CD4-positive, alpha-beta memory T cell (primary cell): ENCODE measurements at regions not wholly inside any gene's neighbourhood (a gene's known extent, or its start where the extent isn't known, plus 50 kb on each side); places are given as distances from the start of the nearest gene placed in this dataset.

Experiments used
- CTCF ChIA-PET: fragments of 350-600 bp; sonication (Branson Sonifier 250); formaldehyde crosslinking; loops from one replicate; lab custom pipeline; 2021; ENCODE audit warnings: inconsistent platforms; ENCODE audit not compliant: partially characterized antibody; lab: Charles Lee
- POLR2A ChIA-PET: fragments of 350-600 bp; sonication (Branson Sonifier 250); formaldehyde crosslinking; loops from one replicate; lab custom pipeline; 2021; ENCODE audit not compliant: partially characterized antibody; lab: Charles Lee
- DNase-seq, 5 donors: peaks; one replicate each; pipeline versions ENCODE4 v3.0.0 to v3.0.0-alpha.2; 2020 to 2022; ENCODE audit warnings: mixed read lengths in 1 of 5
- H3K27ac ChIP-seq: one replicate; pipeline ENCODE4 v1.7.0; 2013; ENCODE audit warnings: low read depth, low read length
- H3K27me3 ChIP-seq: 2 replicates; pipeline ENCODE4 v1.7.0; 2013; ENCODE audit warnings: mild to moderate bottlenecking, low read length, moderate library complexity; ENCODE audit not compliant: insufficient read depth
- H3K36me3 ChIP-seq: 2 replicates; pipeline ENCODE4 v1.7.0; 2013; ENCODE audit warnings: mild to moderate bottlenecking, low read length, moderate library complexity; ENCODE audit not compliant: insufficient read depth
- H3K4me1 ChIP-seq: 2 replicates; pipeline ENCODE4 v1.7.0; 2013; ENCODE audit warnings: mild to moderate bottlenecking, low read length, moderate library complexity; ENCODE audit not compliant: insufficient read depth
- H3K4me3 ChIP-seq, 2 donors: one replicate each; pipeline ENCODE4 v1.7.0; 2013; ENCODE audit warnings: low read length in 2 of 2, mild to moderate bottlenecking in 1 of 2
- H3K9me3 ChIP-seq, 2 donors: one replicate each; pipeline ENCODE4 v1.7.0; 2013; ENCODE audit warnings: low read length in 2 of 2, control low read depth in 1 of 2; ENCODE audit not compliant: control insufficient read depth in 1 of 2
- H3K27ac Mint-ChIP-seq, 7 donors: one replicate each; pipeline ENCODE4 v1.8.0; 2020 to 2021; ENCODE audit warnings: mixed read lengths in 7 of 7, mild to moderate bottlenecking in 6 of 7, inconsistent platforms in 3 of 7, moderate library complexity in 3 of 7
- H3K27me3 Mint-ChIP-seq, 2 donors: one replicate each; pipeline ENCODE4 v1.8.0; 2020 to 2021; ENCODE audit warnings: mixed read lengths in 2 of 2
- H3K36me3 Mint-ChIP-seq, 2 donors: one replicate each; pipeline ENCODE4 v1.8.0; 2020 to 2021; ENCODE audit warnings: mixed read lengths in 2 of 2, inconsistent platforms in 1 of 2, mild to moderate bottlenecking in 1 of 2
- H3K4me1 Mint-ChIP-seq, 4 donors: one replicate each; pipeline ENCODE4 v1.8.0; 2020 to 2021; ENCODE audit warnings: mixed read lengths in 4 of 4, mild to moderate bottlenecking in 1 of 4
- H3K4me3 Mint-ChIP-seq, 8 donors: one replicate each; pipeline ENCODE4 v1.8.0; 2020 to 2021; ENCODE audit warnings: mixed read lengths in 8 of 8, mild to moderate bottlenecking in 7 of 8, moderate library complexity in 6 of 8, inconsistent platforms in 3 of 8
- H3K9me3 Mint-ChIP-seq, 8 donors: one replicate each; pipeline ENCODE4 v1.8.0; 2020 to 2021; ENCODE audit warnings: mixed read lengths in 8 of 8, mild to moderate bottlenecking in 5 of 8, inconsistent platforms in 3 of 8, moderate library complexity in 1 of 8
- intact Hi-C: fragments of 100-400 bp; cut with micrococcal nuclease; formaldehyde crosslinking; loops from one replicate; pipeline ENCODE4 v1.15.1; 2023

- intact Hi-C loops = no loop called here
- H3K36me3 ChIP-seq = no peaks in the 10 kb centered on the region
- ChIA-PET CTCF (no interaction called here), POLR2A (no interaction called here)
- no peaks in the 10 kb centered on the region for H3K36me3 Mint-ChIP-seq
- no peak overlapping the region for H3K4me3 ChIP-seq
- H3K4me3 Mint-ChIP-seq = no peak overlapping the region
- no peak for DNase-seq
- no peaks in the 10 kb centered on the region for H3K9me3 ChIP-seq
- H3K27ac ChIP-seq = no peak overlapping the region
- H3K9me3 Mint-ChIP-seq = no peaks in the 10 kb centered on the region
- peaks cover 0 to 12% (median 4%) of the 10 kb centered on the region in 4 donors for H3K4me1 Mint-ChIP-seq
- no peak overlapping the region for H3K27ac Mint-ChIP-seq
- no peaks in the 10 kb centered on the region for H3K4me1 ChIP-seq
- no peaks in the 10 kb centered on the region for H3K27me3 Mint-ChIP-seq
- H3K27me3 ChIP-seq = no peaks in the 10 kb centered on the region
Observed at GRCh38 chr3:177835008-177835407, 637.7 kb upstream of the TBL1XR1 start.

- Histone ChIP-seq H3K4me1 (no peaks in the 10 kb centered on the region), H3K27me3 (no peaks in the 10 kb centered on the region), H3K4me3 (no peak overlapping the region), H3K27ac (no peak overlapping the region), H3K9me3 (no peaks in the 10 kb centered on the region), H3K36me3 (no peaks in the 10 kb centered on the region)
- ChIA-PET POLR2A (no interaction called here), CTCF (no interaction called here)
- H3K4me1 Mint-ChIP-seq = peaks cover 0 to 12% (median 4%) of the 10 kb centered on the region in 4 donors
- H3K9me3 Mint-ChIP-seq = no peaks in the 10 kb centered on the region
- intact Hi-C loops = no loop called here
- no peak overlapping the region for H3K4me3 Mint-ChIP-seq
- no peaks in the 10 kb centered on the region for H3K27me3 Mint-ChIP-seq
- H3K27ac Mint-ChIP-seq = no peak overlapping the region
- no peaks in the 10 kb centered on the region for H3K36me3 Mint-ChIP-seq
- DNase-seq = no peak
Observed at GRCh38 chr3:177835917-177836316, 638.6 kb upstream of the TBL1XR1 start.

GRCh38 chr3:177836671-177837070, 639.4 kb upstream of the TBL1XR1 start:
- H3K27ac ChIP-seq = no peak overlapping the region
- Mint-ChIP-seq H3K9me3 (no peaks in the 10 kb centered on the region), H3K4me3 (no peak overlapping the region), H3K27ac (no peak overlapping the region), H3K36me3 (no peaks in the 10 kb centered on the region), H3K27me3 (no peaks in the 10 kb centered on the region), H3K4me1 (peaks cover 0 to 8% (median 4%) of the 10 kb centered on the region in 4 donors)
- DNase-seq = no peak
- ChIA-PET POLR2A (no interaction called here), CTCF (no interaction called here)
- H3K9me3 ChIP-seq = no peaks in the 10 kb centered on the region
- no peaks in the 10 kb centered on the region for H3K36me3 ChIP-seq
- no peaks in the 10 kb centered on the region for H3K27me3 ChIP-seq
- no peak overlapping the region for H3K4me3 ChIP-seq
- H3K4me1 ChIP-seq = no peaks in the 10 kb centered on the region
- intact Hi-C loops = no loop called here

GRCh38 chr3:177837951-177838655, 640.8 kb upstream of the TBL1XR1 start:
- POLR2A ChIA-PET = no interaction called here
- Mint-ChIP-seq H3K9me3 (no peaks in the 10 kb centered on the region), H3K4me1 (peaks cover 0 to 5% (median 4%) of the 10 kb centered on the region in 4 donors), H3K4me3 (no peak overlapping the region), H3K27ac (no peak overlapping the region), H3K36me3 (no peaks in the 10 kb centered on the region), H3K27me3 (no peaks in the 10 kb centered on the region)
- DNase-seq = no peak
- Histone ChIP-seq H3K4me1 (no peaks in the 10 kb centered on the region), H3K36me3 (no peaks in the 10 kb centered on the region), H3K4me3 (no peak overlapping the region), H3K27ac (no peak overlapping the region), H3K27me3 (no peaks in the 10 kb centered on the region), H3K9me3 (no peaks in the 10 kb centered on the region)
- intact Hi-C loops = no loop called here
- CTCF ChIA-PET = no interaction called here

- Histone ChIP-seq H3K4me3 (no peak overlapping the region), H3K27ac (no peak overlapping the region), H3K27me3 (no peaks in the 10 kb centered on the region), H3K36me3 (no peaks in the 10 kb centered on the region), H3K9me3 (no peaks in the 10 kb centered on the region), H3K4me1 (no peaks in the 10 kb centered on the region)
- POLR2A ChIA-PET = no interaction called here
- DNase-seq = no peak
- Mint-ChIP-seq H3K4me1 (no peaks in the 10 kb centered on the region), H3K27ac (no peak overlapping the region), H3K27me3 (no peaks in the 10 kb centered on the region), H3K36me3 (no peaks in the 10 kb centered on the region), H3K4me3 (no peak overlapping the region), H3K9me3 (no peaks in the 10 kb centered on the region)
- intact Hi-C loops = no loop called here
- CTCF ChIA-PET = no interaction called here
Observed at GRCh38 chr3:177838766-177839350, 641.6 kb upstream of the TBL1XR1 start.

GRCh38 chr3:177842302-177842701, 645.0 kb upstream of the TBL1XR1 start:
- H3K36me3 Mint-ChIP-seq = no peaks in the 10 kb centered on the region
- intact Hi-C loops = no loop called here
- no peak overlapping the region for H3K27ac Mint-ChIP-seq
- H3K27me3 Mint-ChIP-seq = no peaks in the 10 kb centered on the region
- no peaks in the 10 kb centered on the region for H3K9me3 ChIP-seq
- POLR2A ChIA-PET = no interaction called here
- H3K4me1 ChIP-seq = no peaks in the 10 kb centered on the region
- CTCF ChIA-PET = no interaction called here
- H3K4me3 ChIP-seq = no peak overlapping the region
- H3K27me3 ChIP-seq = no peaks in the 10 kb centered on the region
- H3K27ac ChIP-seq = no peak overlapping the region
- H3K36me3 ChIP-seq = no peaks in the 10 kb centered on the region
- H3K4me3 Mint-ChIP-seq = no peak overlapping the region
- no peaks in the 10 kb centered on the region for H3K9me3 Mint-ChIP-seq
- H3K4me1 Mint-ChIP-seq = no peaks in the 10 kb centered on the region
- DNase-seq = no peak

GRCh38 chr3:177842743-177843734, 645.8 kb upstream of the TBL1XR1 start:
- Histone ChIP-seq H3K4me3 (no peak overlapping the region), H3K9me3 (no peaks in the 10 kb centered on the region), H3K27me3 (no peaks in the 10 kb centered on the region), H3K4me1 (no peaks in the 10 kb centered on the region), H3K36me3 (no peaks in the 10 kb centered on the region), H3K27ac (no peak overlapping the region)
- DNase-seq = no peak
- H3K36me3 Mint-ChIP-seq = no peaks in the 10 kb centered on the region
- no peak overlapping the region for H3K27ac Mint-ChIP-seq
- CTCF ChIA-PET = no interaction called here
- no peaks in the 10 kb centered on the region for H3K4me1 Mint-ChIP-seq
- POLR2A ChIA-PET = no interaction called here
- H3K4me3 Mint-ChIP-seq = no peak overlapping the region
- no peaks in the 10 kb centered on the region for H3K9me3 Mint-ChIP-seq
- intact Hi-C loops = no loop called here
- H3K27me3 Mint-ChIP-seq = no peaks in the 10 kb centered on the region
